ENCODE measurements at regions not wholly inside any gene's neighbourhood (a gene's known extent, or its start where the extent isn't known, plus 50 kb on each side); places are given as distances from the start of the nearest gene placed in this dataset.
"Not testable (repeated sequence)": the region's sequence is repeated elsewhere in the genome, so short reads cannot be mapped to it uniquely, and the experiment has no call there.

GRCh38 chr13:24973102-24973501, 122.8 kb upstream of the PABPC3 start:
- H3K27ac ChIP-seq (ENCODE audit: low read length); H3K27me3 ChIP-seq (ENCODE audit: control insufficient read depth, insufficient read depth, low read length); H3K4me1 ChIP-seq (ENCODE audit: control insufficient read depth, low read depth, low read length); H3K4me3 ChIP-seq (ENCODE audit: low read length); H3K9me3 ChIP-seq (ENCODE audit: control insufficient read depth, low read depth, low read length); H3K36me3 ChIP-seq (ENCODE audit: control insufficient read depth, low read depth, low read length); H3K9ac ChIP-seq (ENCODE audit: low read length): not testable (repeated sequence)

GRCh38 chr13:24981181-24981803, 114.6 kb upstream of the PABPC3 start:
- not testable (repeated sequence) for H3K27ac ChIP-seq (ENCODE audit: low read length); H3K9ac ChIP-seq (ENCODE audit: low read length); H3K4me1 ChIP-seq (ENCODE audit: control insufficient read depth, low read depth, low read length); H3K36me3 ChIP-seq (ENCODE audit: control insufficient read depth, low read depth, low read length); H3K9me3 ChIP-seq (ENCODE audit: control insufficient read depth, low read depth, low read length); H3K27me3 ChIP-seq (ENCODE audit: control insufficient read depth, insufficient read depth, low read length); H3K4me3 ChIP-seq (ENCODE audit: low read length)

- Histone ChIP-seq H3K4me1 (ENCODE audit: control insufficient read depth, low read depth, low read length) (no peaks in the 10 kb centered on the region), H3K4me3 (ENCODE audit: low read length) (no peak overlapping the region), H3K27me3 (ENCODE audit: control insufficient read depth, insufficient read depth, low read length) (no peaks in the 10 kb centered on the region), H3K36me3 (ENCODE audit: control insufficient read depth, low read depth, low read length) (no peaks in the 10 kb centered on the region), H3K9me3 (ENCODE audit: control insufficient read depth, low read depth, low read length) (no peaks in the 10 kb centered on the region), H3K9ac (ENCODE audit: low read length) (no peak overlapping the region), H3K27ac (ENCODE audit: low read length) (no peak overlapping the region)
These were observed 113.5 kb upstream of the PABPC3 start for GRCh38 chr13:24982333-24982999.

- H3K9ac ChIP-seq (ENCODE audit: low read length), result no peak overlapping the region
- no peaks in the 10 kb centered on the region for H3K9me3 ChIP-seq (ENCODE audit: control insufficient read depth, low read depth, low read length)
- H3K36me3 ChIP-seq (ENCODE audit: control insufficient read depth, low read depth, low read length), result no peaks in the 10 kb centered on the region
- no peak overlapping the region for H3K4me3 ChIP-seq (ENCODE audit: low read length)
- no peaks in the 10 kb centered on the region for H3K4me1 ChIP-seq (ENCODE audit: control insufficient read depth, low read depth, low read length)
- H3K27me3 ChIP-seq (ENCODE audit: control insufficient read depth, insufficient read depth, low read length), result no peaks in the 10 kb centered on the region
- H3K27ac ChIP-seq (ENCODE audit: low read length), result no peak overlapping the region
These were observed 112.8 kb upstream of the PABPC3 start for GRCh38 chr13:24983094-24983493.

- Histone ChIP-seq H3K9ac (ENCODE audit: low read length) (no peak overlapping the region), H3K27ac (ENCODE audit: low read length) (no peak overlapping the region), H3K36me3 (ENCODE audit: control insufficient read depth, low read depth, low read length) (no peaks in the 10 kb centered on the region), H3K4me1 (ENCODE audit: control insufficient read depth, low read depth, low read length) (no peaks in the 10 kb centered on the region), H3K27me3 (ENCODE audit: control insufficient read depth, insufficient read depth, low read length) (no peaks in the 10 kb centered on the region), H3K9me3 (ENCODE audit: control insufficient read depth, low read depth, low read length) (no peaks in the 10 kb centered on the region), H3K4me3 (ENCODE audit: low read length) (no peak overlapping the region)
These were observed 111.8 kb upstream of the PABPC3 start for GRCh38 chr13:24984134-24984533.

GRCh38 chr13:24985107-24985506, 110.8 kb upstream of the PABPC3 start:
- Histone ChIP-seq H3K27me3 (ENCODE audit: control insufficient read depth, insufficient read depth, low read length) (no peaks in the 10 kb centered on the region), H3K9me3 (ENCODE audit: control insufficient read depth, low read depth, low read length) (no peaks in the 10 kb centered on the region), H3K36me3 (ENCODE audit: control insufficient read depth, low read depth, low read length) (no peaks in the 10 kb centered on the region), H3K27ac (ENCODE audit: low read length) (no peak overlapping the region), H3K9ac (ENCODE audit: low read length) (no peak overlapping the region), H3K4me3 (ENCODE audit: low read length) (no peak overlapping the region), H3K4me1 (ENCODE audit: control insufficient read depth, low read depth, low read length) (no peaks in the 10 kb centered on the region)

- Histone ChIP-seq H3K27me3 (ENCODE audit: control insufficient read depth, insufficient read depth, low read length) (no peaks in the 10 kb centered on the region), H3K9me3 (ENCODE audit: control insufficient read depth, low read depth, low read length) (no peaks in the 10 kb centered on the region), H3K4me3 (ENCODE audit: low read length) (no peak overlapping the region), H3K36me3 (ENCODE audit: control insufficient read depth, low read depth, low read length) (no peaks in the 10 kb centered on the region), H3K4me1 (ENCODE audit: control insufficient read depth, low read depth, low read length) (no peaks in the 10 kb centered on the region), H3K9ac (ENCODE audit: low read length) (no peak overlapping the region), H3K27ac (ENCODE audit: low read length) (no peak overlapping the region)
These were observed 110.0 kb upstream of the PABPC3 start for GRCh38 chr13:24985896-24986295.

- H3K27ac ChIP-seq (ENCODE audit: low read length), result no peak overlapping the region
- H3K36me3 ChIP-seq (ENCODE audit: control insufficient read depth, low read depth, low read length), result no peaks in the 10 kb centered on the region
- no peak overlapping the region for H3K4me3 ChIP-seq (ENCODE audit: low read length)
- H3K4me1 ChIP-seq (ENCODE audit: control insufficient read depth, low read depth, low read length), result no peaks in the 10 kb centered on the region
- no peak overlapping the region for H3K9ac ChIP-seq (ENCODE audit: low read length)
- H3K27me3 ChIP-seq (ENCODE audit: control insufficient read depth, insufficient read depth, low read length), result no peaks in the 10 kb centered on the region
- H3K9me3 ChIP-seq (ENCODE audit: control insufficient read depth, low read depth, low read length), result no peaks in the 10 kb centered on the region
These were observed 109.1 kb upstream of the PABPC3 start for GRCh38 chr13:24986826-24987225.

- not testable (repeated sequence) for H3K27me3 ChIP-seq (ENCODE audit: control insufficient read depth, insufficient read depth, low read length); H3K4me3 ChIP-seq (ENCODE audit: low read length); H3K36me3 ChIP-seq (ENCODE audit: control insufficient read depth, low read depth, low read length); H3K27ac ChIP-seq (ENCODE audit: low read length); H3K4me1 ChIP-seq (ENCODE audit: control insufficient read depth, low read depth, low read length); H3K9ac ChIP-seq (ENCODE audit: low read length); H3K9me3 ChIP-seq (ENCODE audit: control insufficient read depth, low read depth, low read length)
These were observed 106.0 kb upstream of the PABPC3 start for GRCh38 chr13:24989959-24990358.

GRCh38 chr13:24992946-24993345, 103.0 kb upstream of the PABPC3 start:
- H3K9ac ChIP-seq (ENCODE audit: low read length); H3K36me3 ChIP-seq (ENCODE audit: control insufficient read depth, low read depth, low read length); H3K4me3 ChIP-seq (ENCODE audit: low read length); H3K9me3 ChIP-seq (ENCODE audit: control insufficient read depth, low read depth, low read length); H3K27me3 ChIP-seq (ENCODE audit: control insufficient read depth, insufficient read depth, low read length); H3K4me1 ChIP-seq (ENCODE audit: control insufficient read depth, low read depth, low read length); H3K27ac ChIP-seq (ENCODE audit: low read length): not testable (repeated sequence)

GRCh38 chr13:24995225-24995804, 100.6 kb upstream of the PABPC3 start:
- H3K27ac ChIP-seq (ENCODE audit: low read length), result no peak overlapping the region
- no peaks in the 10 kb centered on the region for H3K27me3 ChIP-seq (ENCODE audit: control insufficient read depth, insufficient read depth, low read length)
- no peaks in the 10 kb centered on the region for H3K36me3 ChIP-seq (ENCODE audit: control insufficient read depth, low read depth, low read length)
- no peaks in the 10 kb centered on the region for H3K9me3 ChIP-seq (ENCODE audit: control insufficient read depth, low read depth, low read length)
- no peaks in the 10 kb centered on the region for H3K4me1 ChIP-seq (ENCODE audit: control insufficient read depth, low read depth, low read length)
- H3K4me3 ChIP-seq (ENCODE audit: low read length), result no peak overlapping the region
- no peak overlapping the region for H3K9ac ChIP-seq (ENCODE audit: low read length)

- H3K36me3 ChIP-seq (ENCODE audit: control insufficient read depth, low read depth, low read length), result no peaks in the 10 kb centered on the region
- no peaks in the 10 kb centered on the region for H3K4me1 ChIP-seq (ENCODE audit: control insufficient read depth, low read depth, low read length)
- H3K4me3 ChIP-seq (ENCODE audit: low read length), result no peak overlapping the region
- no peak overlapping the region for H3K9ac ChIP-seq (ENCODE audit: low read length)
- H3K27ac ChIP-seq (ENCODE audit: low read length), result no peak overlapping the region
- H3K27me3 ChIP-seq (ENCODE audit: control insufficient read depth, insufficient read depth, low read length), result no peaks in the 10 kb centered on the region
- H3K9me3 ChIP-seq (ENCODE audit: control insufficient read depth, low read depth, low read length), result no peaks in the 10 kb centered on the region
These were observed 98.5 kb upstream of the PABPC3 start for GRCh38 chr13:24997367-24997967.

All from iPS-18a (cell line).